Esophagus squamous epithelium (tissue), 4 donors: ENCODE measurements at regions not wholly inside any gene's neighbourhood (a gene's known extent, or its start where the extent isn't known, plus 50 kb on each side); places are given as distances from the start of the nearest gene placed in this dataset.

Source experiments
- POLR2A ChIP-seq, 4 donors: fragments of 450-650 bp; IDR thresholded peaks; one replicate each; pipeline ENCODE4 v1.6.1; 2017; ENCODE audit warnings: antibody characterized with exemption in 4 of 4, mild to moderate bottlenecking in 4 of 4, moderate library complexity in 3 of 4
- TF ChIP-seq, protein P1 (sequence below), 6 experiments: fragments of 450-650 bp in 4 of 6; fragments of 200-600 bp in 2 of 6; sonication (generic) in 2 of 6; IDR thresholded peaks; one replicate each; pipeline ENCODE4 v1.5.1; 2016 to 2019; ENCODE audit warnings: antibody characterized with exemption in 6 of 6, mild to moderate bottlenecking in 4 of 6, moderate library complexity in 4 of 6

DNA sequence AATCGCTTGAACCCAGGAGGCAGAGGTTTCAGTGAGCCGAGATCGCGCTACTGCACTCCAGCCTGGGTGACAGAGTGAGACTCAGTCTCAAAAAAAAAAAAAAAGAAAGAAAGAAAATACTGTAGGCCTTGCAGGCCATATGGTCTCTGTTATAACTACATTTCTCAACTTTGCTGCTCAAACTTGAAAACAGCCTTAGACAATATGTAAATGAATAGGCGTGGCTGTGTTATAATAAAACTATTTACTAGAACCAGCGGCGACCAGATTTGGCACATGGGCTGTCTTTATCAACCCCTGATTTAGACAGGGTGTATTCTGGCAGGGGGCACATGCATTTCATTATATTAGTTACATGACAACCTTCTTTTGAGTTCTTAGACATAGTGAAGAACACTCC is 130.0 kb downstream of the C9orf152 start:
- no peak for TF ChIP-seq POLR2A (IDR thresholded peaks at IDR 0.05)
- TF ChIP-seq, protein P1, sequence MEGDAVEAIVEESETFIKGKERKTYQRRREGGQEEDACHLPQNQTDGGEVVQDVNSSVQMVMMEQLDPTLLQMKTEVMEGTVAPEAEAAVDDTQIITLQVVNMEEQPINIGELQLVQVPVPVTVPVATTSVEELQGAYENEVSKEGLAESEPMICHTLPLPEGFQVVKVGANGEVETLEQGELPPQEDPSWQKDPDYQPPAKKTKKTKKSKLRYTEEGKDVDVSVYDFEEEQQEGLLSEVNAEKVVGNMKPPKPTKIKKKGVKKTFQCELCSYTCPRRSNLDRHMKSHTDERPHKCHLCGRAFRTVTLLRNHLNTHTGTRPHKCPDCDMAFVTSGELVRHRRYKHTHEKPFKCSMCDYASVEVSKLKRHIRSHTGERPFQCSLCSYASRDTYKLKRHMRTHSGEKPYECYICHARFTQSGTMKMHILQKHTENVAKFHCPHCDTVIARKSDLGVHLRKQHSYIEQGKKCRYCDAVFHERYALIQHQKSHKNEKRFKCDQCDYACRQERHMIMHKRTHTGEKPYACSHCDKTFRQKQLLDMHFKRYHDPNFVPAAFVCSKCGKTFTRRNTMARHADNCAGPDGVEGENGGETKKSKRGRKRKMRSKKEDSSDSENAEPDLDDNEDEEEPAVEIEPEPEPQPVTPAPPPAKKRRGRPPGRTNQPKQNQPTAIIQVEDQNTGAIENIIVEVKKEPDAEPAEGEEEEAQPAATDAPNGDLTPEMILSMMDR (IDR thresholded peaks at IDR 0.05) = no peak
